Activated CD4-positive, alpha-beta T cell treated with anti-CD3 and anti-CD28 coated beads, Interleukin-2, Interleukin-4, amounts not matched to agents 100 ng/mL and 50 ng/mL, durations not matched to agents 16 hours and 8 hours (primary cell): ENCODE measurements at regions not wholly inside any gene's neighbourhood (a gene's known extent, or its start where the extent isn't known, plus 50 kb on each side); places are given as distances from the start of the nearest gene placed in this dataset.

ENCODE experiments used
- DNase-seq: peaks from one replicate; pipeline ENCODE4 v3.0.0-alpha.2; 2020; ENCODE audit warnings: low spot score

- no peak for DNase-seq
These were observed 57.6 kb upstream of the TWIST2 start for GRCh38 chr2:238790126-238790832.

GRCh38 chr2:238790833-238791230 is 57.1 kb upstream of the TWIST2 start:
- DNase-seq, result no peak

- no peak for DNase-seq
These were observed 56.5 kb upstream of the TWIST2 start for GRCh38 chr2:238791354-238791753.

GRCh38 chr2:238793306-238793705 is 54.6 kb upstream of the TWIST2 start:
- no peak for DNase-seq

- no peak for DNase-seq
These were observed 54.0 kb upstream of the TWIST2 start for GRCh38 chr2:238793801-238794449.

- DNase-seq, result no peak
These were observed 51.5 kb upstream of the TWIST2 start for GRCh38 chr2:238796223-238796885.

- no peak for DNase-seq
These were observed 50.3 kb upstream of the TWIST2 start for GRCh38 chr2:238797537-238797936.
